HG03565 (cell line): ENCODE measurements at regions not wholly inside any gene's neighbourhood (a gene's known extent, or its start where the extent isn't known, plus 50 kb on each side); places are given as distances from the start of the nearest gene placed in this dataset.
"Not testable (repeated sequence)": the region's sequence is repeated elsewhere in the genome, so short reads cannot be mapped to it uniquely, and the experiment has no call there.

ENCODE experiments used
- ATAC-seq: cut with Tn5 transposase; IDR thresholded peaks from one replicate; pipeline ENCODE4 v1.9.1; 2021; ENCODE audit warnings: mild to moderate bottlenecking, moderate library complexity; ENCODE audit not compliant: unreplicated experiment

DNA sequence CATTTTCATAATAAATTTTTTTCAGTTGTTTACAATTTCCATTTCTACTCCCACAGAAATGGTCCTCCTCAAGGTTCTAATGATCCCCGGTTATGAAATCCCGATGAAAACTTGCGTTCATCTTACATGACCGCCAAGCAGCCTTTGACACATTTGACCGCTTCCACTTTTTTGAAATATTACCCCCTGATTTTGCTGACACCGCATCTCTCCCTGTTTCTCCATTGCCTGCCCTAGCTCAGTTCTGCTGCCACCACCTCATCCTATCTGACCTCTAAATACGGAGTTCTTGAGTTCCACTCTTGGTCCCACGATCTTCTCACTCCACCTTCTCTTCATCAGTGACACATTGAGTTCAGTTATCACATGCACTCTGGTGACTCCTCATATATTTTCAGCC lies 74.1 kb downstream of the SLC35B3 start:
- no peak for ATAC-seq

DNA sequence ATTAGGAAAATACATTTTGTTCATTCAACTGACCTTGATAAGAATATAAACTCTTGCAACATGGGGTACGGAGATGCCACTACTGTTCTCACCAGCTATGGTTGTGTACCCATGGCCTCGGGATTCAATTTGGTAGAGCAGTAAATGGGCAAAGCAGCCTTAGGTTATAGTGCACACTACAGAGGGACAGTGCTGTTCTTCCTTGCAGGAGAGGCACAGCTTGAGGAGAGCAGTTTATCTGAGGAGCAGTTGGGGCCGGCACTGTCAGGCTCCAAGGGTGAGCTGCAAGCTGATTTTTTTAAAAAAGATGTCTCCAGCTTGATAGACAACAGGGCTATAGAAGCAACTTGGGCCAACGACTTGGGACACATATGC lies 82.4 kb downstream of the SLC35B3 start:
- ATAC-seq, result no peak

DNA sequence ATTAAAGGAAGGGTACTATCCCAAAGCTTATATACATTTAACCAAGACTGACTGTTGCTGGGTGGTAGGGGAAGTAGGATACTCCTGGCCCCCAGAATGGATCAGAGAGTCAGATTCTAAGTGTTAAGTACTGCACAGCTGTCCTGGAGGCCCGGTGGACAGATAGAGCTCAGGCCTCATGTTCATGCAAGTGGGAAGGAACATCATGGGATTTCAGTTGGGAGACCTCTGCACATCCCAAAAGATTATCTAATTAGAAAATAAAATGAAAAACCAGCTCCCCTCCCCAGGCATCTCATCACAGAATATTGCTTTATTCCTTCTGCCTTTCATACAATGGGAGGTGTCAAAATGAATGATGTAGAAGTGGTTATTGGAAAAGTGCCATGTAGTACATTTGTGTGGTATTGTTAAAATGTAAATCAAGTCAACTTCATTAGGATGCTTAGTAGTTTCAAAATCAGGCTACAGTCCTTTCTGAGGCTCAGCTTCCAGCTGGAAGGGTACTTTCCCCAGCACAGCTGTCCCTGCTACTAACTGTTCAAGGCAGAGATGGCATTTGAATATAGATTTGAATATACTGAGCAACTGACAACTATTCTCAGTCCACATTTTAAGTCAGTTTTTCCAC lies 82.9 kb downstream of the SLC35B3 start:
- no peak for ATAC-seq

DNA sequence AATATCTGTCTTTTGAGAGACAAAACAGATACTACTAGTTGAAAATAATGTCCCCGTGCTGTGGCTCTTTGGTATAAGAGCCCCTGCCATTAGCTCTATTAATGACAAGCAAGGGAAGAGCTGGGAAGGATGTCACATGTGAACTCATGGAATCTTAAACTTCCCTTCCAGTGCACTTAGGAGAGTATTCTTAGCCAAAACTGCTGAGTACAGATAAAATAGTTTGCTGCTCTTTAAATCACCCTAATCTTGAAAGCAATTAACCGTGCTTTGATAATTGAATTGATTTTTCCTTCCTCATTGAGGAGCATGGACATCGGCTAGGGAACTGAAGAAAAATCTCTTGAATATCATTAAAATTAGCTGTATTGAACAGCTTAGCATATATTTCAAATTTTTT lies 91.7 kb downstream of the SLC35B3 start:
- ATAC-seq, result no peak

DNA sequence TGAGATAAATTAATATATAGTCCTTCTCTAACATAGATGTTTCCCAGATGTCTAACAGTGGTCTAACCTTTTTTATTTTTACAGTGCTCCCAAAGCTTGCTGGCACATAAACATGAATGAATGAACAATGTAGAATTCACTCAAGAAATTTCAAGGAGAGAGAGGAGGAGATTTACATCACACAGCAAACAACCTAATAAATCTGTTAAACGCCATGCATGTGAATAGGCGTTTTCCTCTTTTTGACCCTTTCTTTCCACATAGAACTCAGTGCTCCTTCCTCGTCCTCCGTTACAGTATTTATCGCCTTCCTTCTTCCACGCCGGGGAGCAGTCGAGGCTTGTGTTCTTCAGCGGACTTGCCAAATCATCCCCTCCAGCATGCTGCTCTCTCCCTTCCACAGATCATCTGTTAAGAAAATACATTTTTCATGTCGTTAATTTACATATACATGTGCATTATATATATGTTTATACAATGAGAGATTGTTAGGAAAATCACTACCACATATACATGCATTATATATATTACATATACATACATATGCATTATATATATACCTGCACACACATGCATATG lies 93.0 kb downstream of the SLC35B3 start:
- ATAC-seq, result no peak

DNA sequence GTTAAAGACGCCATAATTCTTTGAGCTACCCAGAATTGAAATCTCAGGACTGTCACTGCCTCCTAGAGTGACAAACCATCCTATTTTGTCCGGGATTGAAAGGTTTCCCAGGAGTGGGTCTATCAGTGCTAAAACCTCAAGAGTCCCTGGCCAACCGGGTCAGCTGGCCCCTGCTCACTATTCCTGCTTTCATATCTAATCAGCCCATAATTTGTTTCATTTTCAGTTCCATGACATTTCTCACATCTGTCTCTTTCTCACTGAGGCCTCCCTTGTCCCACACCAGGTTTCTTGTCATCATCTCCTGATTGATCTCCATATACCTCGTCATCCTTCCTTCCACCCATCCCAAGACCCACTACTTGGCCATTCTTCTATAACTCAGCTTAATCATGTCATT lies 98.2 kb downstream of the SLC35B3 start:
- ATAC-seq, result no peak

DNA sequence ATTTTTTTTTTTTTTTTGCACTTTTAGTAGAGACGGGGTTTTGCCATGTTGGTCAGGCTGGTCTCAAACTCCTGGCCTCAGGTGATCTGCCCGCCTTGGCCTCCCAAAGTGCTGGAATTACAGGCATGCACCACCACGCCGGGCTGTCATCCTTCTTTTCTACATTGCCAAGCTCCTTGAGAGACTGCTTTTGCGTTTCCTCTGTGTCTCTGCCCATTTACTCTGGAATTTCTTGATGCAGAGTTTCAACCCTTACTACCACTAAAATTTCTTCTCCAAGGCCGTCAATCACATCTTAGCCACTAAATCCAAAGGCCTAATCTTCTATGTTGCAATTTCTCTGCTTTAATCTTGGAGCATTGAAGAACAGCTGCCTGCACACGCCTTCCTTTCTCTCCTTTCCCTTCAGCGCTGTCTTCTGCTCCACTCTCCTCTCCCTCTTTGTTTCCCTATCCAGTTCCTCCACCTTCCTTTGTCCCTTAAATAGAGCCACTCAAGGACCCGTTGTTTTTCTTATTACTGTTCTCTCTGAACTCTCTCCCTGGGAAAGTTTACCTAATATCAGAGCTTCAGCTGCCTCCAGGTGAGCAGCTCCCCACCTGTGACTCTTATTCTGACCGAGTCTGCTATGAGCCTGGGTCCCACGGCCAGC lies 98.8 kb downstream of the SLC35B3 start:
- no peak for ATAC-seq

DNA sequence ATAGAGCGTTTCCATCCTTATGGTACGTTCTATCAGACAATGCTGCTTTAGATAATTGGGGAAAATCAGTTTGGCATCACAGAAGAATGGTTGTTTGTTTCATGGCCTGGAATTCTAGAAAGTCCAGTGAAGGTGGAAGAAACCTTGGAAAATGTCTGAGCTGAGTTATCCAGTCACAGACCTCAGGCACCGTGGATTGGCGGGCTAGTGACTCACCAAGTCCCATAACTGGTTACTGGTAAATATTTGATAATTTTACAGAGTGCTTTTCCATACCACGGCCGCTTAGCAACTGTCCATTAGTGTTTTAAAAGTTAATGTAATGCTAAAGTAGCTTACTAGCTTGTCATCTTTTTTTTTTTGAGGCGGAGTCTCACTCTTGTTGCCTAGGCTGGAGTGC lies 99.4 kb downstream of the SLC35B3 start:
- ATAC-seq, result no peak

DNA sequence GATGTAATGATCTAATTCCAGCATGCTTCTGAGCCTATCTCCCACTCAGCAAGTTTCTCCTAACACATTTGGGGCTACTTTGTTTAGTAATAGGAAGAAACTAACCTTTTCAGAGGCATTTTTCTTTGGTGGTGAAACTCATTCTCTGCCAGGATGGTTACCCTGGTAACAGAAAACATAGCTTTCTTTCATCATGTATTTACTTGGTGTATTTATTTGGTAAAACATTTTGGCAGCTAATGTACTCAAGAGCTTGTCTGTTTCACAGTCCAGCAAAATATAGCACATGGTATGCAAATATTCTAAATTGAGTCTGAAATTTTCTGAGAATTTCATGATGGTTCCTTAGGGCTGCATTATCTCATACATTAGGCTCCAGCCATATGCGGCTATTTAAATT lies 100.0 kb downstream of the SLC35B3 start:
- ATAC-seq, result no peak

DNA sequence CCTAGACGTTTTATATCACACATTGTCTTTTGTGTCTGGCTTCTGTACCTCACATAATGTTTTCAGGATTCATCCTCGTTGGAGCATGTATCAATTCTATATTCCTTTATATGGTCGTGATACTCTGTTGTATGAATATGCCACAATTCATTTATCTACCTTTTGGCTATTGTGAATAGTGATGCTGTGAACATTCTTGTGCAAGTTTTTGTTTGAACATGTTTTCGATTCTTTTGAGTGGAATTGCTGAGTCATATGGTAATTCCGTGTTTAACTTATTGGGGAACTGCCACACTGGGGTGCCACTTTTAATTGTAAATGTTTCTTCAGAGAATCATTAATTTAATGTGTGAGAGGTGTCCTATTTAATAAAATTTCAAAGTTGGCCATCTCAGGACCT lies 101.2 kb downstream of the SLC35B3 start:
- no peak for ATAC-seq

DNA sequence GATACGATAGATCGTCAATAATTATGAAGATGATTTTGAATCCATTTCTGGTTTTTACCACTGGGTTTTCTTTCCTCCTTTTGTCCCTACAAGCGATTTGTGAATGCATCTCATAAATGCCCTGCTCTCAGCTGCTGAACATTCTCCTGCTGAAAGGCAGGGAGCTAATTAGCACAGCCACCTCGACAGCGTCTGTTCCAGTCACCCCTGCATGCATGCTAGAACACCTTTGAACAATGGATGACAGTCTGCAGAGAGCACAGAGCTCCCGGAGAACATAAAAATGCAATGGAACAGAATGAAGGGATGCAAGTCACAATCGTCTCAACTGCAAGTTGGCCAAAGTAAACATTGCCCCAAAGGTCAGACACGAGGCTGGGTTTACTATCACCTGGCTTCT lies 105.8 kb downstream of the SLC35B3 start:
- no peak for ATAC-seq

DNA sequence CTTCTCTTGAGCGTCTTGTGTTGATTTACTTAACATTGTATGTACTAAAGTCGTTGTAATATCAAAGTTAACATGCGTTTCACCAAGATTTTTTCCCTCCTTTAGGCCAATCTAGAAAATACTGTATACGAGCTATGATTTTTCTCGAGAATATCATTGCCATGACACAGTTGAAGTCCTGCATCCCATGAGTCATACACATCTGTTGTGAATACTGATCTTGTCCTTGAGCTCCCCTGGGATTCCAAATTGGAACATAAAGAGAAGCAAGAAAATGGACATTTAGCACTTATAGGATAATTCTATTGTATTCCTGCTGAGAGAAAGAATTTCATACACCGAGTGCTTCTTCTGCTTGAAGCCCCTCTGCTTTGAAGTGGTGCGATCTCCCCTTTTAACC lies 109.6 kb downstream of the SLC35B3 start:
- ATAC-seq, result no peak

DNA sequence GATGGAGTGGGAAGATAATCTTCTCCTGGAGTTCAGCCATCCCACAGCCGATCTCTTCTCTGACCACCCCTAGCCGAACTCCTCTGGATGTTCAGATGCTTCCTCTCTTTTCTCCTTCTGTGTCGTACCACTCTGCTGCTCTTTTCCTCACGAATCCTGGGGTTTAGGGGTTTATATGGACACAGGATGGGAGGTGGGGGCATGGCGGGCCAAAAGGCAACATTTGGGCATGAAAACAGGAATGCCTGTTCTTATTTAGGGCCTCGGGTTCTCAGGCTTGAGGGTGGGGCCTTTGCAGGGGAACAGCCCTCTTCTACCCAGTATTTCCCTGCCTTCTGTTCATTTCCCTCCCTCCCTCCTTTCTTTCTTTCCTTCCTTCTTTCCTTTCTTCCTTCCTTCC lies 112.7 kb downstream of the SLC35B3 start:
- ATAC-seq, result no peak

DNA sequence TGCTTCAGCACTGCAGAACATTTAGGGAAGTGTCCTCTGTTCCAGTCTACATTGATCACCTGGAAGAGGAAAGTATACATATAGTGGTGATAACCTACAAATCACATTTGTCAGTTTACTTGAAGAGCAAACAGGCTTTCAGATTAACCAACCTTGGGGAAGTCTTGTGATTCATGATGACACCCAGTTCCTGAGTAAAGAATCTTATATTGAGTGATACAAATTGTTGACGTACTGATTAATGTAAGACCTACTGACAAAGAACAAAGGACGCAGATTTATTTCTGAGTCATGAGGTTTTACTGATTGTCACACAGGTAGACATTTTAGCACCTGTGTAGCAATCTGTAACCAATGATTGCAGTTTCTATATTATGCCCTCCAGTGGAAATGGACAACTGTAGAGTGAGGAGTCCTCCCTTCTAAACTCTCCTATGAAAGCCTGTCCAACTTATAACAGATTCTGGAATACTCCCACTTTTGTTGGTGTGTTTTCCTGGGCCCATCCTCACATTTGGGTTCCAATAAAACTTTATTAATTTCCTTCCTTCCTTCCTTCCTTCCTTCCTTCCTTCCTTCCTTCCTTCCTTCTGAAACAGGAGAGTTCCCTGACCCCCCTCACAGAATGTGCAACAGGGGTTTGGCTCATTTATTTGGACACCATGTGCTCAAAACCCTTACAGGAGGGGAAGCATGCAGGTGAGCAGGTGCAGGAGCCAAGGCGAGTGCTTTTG lies 113.5 kb downstream of the SLC35B3 start:
- no peak for ATAC-seq

DNA sequence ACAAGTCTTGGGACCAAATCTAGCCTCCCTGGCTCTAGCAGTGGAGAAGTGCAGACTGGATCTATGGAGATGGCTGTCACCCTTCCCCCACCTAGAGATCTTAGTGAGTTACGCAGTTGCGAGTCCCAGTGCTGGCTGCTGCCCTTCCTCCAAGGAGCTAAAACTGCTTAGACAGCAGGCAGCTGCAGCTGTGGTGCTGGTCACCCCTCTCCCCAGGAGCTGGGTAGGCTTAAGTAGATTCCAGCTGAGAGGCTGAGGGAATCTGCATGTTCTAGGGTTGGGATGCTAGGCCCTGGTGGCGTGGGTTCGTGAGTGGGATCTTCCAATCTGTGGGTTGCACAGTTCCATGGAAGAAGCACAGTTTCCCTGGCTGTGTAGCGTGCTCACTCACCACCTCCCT lies 120.2 kb downstream of the SLC35B3 start:
- ATAC-seq, result no peak

DNA sequence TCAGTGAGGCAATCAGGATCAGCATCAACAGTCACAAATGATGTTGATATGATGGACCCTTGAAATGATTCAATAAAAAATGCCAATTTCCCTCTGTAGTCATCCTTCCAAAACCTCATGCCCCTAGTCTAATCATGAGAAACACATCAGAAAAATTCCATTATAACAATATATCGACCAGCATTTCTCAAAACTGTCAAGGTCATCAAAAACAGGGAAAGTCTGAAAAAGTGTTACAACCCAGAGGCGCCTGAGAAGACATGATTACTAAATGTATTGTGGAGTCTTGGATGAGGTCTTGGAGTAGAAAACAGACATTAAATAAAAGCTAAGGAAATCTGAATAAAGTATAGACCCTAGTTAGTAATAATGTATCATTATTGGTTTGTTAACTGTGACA lies 133.8 kb downstream of the SLC35B3 start:
- no peak for ATAC-seq

DNA sequence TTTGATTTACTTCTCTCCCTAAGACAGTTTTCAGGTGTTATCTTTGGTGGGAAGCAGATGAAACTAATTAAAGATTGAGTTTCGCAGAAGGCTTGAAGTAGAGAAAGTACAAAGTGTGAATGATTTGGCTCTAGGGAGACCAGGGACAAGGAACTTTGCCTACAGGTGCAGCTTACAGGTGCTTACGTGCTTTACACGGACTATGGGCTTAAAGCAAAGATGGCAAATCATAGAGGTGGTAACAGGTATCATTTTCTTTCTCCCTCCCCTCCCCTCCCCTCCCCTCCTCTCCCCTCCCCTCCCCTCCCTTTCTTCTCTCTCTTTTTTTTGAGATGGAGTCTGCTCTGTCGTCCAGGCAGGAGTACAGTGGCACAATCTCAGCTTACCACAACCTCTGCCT lies 136.3 kb downstream of the SLC35B3 start:
- ATAC-seq, result no peak

DNA sequence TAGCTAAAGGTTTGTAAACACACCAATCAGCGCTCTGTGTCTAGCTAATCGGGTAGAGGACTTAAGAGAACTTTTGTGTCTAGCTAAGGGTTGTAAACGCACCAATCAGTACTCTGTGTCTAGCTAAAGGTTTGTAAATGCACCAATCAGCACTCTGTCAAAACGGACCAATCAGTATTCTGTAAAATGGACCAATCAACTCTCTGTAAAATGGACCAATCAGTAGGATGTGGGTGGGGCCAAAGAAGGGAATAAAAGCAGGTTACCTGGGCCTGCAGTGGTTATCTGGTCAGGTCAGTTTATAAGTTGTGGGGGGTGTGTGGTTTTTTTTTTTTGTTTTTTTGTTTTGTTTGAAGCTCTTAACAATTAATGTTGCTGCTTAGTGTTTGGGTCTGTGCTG lies 152.4 kb downstream of the SLC35B3 start:
- ATAC-seq, result not testable (repeated sequence)

DNA sequence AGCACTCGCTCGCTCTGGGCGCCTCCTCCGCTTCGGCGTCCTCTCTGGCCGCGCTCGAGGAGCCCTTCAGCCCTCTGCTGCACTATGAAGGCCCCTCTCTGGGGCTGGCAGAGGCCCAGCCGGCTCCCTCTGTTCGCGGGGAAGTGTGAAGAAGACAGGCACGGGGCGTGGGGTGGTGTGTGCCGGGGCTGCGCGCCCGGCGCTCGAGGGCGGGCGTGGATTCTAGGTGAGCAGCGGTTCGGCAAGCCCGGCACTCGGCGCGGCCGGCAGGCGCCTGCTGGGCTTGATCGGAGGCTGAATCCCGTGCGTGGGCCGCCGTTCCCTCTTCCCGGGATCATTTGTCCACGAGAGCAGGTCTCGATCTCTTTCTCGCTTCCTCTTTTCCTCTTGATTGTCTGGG lies 153.0 kb downstream of the SLC35B3 start:
- no peak for ATAC-seq

DNA sequence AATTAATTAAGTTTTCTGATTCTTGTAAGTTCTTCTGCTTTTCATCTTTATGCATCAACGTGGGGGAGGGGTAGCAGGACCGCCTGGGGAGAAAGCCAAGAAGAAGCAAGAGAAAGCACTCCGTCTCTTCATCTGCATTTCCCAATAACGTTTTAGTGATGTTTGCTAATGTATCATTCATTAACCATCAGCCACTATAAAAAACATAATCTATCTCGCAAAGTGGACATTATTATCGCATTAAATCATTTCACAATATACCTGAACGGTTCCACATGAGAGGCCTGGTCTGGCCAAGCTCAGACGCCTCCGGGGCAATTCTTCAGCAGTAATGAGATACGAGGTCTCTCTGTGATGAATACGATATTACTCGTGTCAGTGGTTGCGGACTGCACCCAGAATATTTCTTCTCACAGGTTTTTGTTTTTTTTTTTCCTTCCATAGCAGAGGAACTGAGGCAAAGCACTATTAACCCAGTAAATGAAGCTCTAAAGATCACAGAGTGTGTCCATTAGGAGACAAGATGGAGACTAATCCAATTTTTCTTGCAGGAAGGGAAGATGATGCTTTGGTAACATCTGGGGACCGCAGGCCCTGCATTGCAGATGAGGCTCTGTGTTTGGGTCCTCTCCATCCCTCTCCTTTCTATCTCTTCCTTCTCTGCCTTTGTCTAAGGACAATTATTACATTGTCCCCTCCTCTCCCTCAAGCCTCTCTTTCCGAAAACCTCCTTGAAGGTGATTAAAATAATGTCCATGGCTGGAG lies 156.1 kb downstream of the SLC35B3 start:
- ATAC-seq, result no peak

DNA sequence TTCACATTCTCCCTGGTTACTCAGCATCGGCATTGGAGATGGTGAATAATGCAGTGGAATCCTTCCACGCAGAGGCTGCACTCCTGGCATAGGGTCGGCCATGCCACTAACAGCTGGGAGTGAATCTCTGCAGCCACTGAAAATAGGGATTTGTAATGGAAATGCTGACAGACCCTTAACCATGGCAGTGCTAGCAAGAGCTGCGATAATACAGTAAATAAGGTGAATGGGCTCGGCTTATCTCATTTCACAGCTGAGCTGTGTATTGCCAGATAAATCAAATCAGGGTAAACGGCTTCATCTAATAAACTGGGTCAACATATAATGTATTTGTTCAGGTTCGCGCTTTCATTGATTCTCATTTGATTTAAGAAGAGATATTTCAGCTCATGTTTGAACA lies 156.8 kb downstream of the SLC35B3 start:
- no peak for ATAC-seq
